HG03025 (cell line): ENCODE measurements at regions not wholly inside any gene's neighbourhood (a gene's known extent, or its start where the extent isn't known, plus 50 kb on each side); places are given as distances from the start of the nearest gene placed in this dataset.

Experiments
- ATAC-seq: cut with Tn5 transposase; IDR thresholded peaks from one replicate; pipeline ENCODE4 v1.9.1; 2021; ENCODE audit warnings: mild to moderate bottlenecking, moderate library complexity; ENCODE audit not compliant: unreplicated experiment, low FRiP score

DNA sequence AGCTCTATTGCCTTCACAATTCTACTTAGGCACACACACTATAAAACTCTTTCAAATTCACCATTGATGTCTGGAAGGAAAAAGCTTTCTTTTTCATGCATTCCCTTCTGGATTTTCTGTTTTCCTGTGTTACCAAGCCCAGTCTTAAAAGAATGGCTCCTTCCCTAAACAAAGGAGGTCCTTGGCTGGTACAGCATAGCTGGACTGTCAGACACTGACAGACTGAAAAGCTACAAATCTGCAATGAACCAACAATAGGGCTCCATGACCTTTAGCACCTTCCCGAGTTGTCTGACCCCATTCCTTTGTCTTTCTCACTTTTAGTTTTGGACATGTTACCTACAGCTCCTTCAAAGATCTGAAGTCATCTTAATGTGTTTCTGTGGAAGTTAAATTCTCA, 382.5 kb downstream of the TMEM161B start:
- no peak for ATAC-seq

DNA sequence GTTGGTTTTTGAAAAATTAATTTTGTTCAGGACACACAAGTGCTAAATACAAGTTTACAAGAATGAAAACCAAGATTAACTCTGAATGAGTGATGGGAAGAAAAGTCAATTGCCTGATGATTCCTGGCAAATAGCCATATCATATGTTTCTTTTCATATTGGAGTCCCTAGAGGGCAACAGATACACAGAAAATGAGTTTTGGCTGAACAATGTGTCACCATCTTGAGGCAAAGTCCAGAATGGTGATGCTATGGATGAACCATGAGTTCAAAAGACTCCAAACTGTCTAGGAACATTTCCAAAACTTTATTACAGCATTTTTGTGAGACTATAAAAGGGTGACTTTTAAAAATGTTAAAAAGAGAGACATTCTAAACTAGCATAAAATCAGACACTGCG, 382.9 kb downstream of the TMEM161B start:
- no peak for ATAC-seq

DNA sequence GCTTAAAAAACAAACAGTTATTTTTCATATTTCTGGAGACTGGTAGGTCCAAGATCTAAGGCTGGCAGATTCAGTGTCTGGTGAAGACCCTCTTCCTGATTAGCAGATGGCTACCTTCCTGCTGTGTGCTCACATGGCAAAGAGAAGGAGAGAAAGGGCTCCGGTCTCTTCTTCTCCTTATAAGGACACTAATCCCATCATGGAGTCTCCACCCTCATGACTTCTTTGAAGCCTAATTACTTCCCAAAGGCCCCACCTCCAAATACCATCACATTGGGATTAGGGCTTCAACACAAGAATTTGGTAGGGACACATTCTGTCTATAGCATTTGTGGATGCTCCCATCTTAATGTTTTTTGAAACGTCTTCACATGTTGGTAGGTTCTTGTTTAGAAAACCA, 391.1 kb downstream of the TMEM161B start:
- ATAC-seq = no peak

DNA sequence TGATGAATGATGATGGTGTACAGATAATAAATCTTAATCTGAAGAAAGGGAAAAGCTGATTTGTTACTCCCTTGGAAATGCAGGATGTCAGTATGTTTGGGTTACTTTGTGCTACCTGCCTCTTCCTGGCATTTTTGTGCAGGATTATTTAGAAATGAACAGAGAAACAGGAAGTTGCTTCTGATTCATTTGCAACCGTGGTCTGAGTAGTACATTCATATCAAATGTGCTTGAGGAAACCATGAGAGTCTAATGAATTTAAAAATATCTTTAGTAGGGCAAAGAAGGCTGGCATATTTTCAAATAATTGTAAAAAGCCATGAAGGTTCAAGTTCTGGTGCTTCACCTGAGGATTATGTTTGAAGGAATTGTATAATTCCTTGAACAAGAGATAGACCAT, 391.6 kb downstream of the TMEM161B start:
- ATAC-seq = no peak

DNA sequence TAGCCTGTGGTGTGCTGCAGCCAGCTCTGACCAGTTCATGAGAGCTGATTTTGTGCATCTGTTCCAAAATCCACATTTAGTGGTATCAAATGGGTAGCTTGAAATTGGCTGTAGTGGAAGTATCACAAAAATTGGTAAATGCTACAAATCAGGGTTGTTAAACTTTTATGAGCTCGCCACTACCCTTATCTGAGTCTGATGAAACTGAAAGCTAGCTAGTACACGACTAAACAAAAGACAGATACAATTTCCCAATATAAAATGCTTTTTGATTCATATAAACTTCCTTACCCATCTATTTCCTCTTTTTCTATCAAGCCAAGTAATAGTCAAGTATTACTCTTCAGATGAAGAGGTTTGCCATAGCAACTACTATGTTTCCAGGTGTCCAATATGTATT, 392.0 kb downstream of the TMEM161B start:
- no peak for ATAC-seq

DNA sequence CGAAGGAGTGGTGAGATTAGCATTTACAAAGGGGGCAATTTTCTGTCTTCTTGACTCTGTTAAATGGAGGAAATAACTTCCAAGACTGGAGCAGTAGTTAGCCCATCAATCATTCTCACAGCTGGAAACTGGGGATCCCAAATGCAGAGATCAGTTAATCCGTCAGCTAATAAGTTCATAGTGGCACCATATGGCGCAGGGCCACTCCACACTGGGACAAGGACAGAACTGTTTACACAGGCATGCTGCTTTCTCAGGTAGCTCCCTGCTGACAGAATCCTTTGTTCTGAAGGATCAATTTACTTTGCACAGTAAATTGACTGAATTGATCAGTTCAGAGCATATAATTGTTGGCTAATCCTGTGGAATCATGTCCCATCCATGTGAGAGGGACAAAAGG, 395.7 kb downstream of the TMEM161B start:
- ATAC-seq = no peak

DNA sequence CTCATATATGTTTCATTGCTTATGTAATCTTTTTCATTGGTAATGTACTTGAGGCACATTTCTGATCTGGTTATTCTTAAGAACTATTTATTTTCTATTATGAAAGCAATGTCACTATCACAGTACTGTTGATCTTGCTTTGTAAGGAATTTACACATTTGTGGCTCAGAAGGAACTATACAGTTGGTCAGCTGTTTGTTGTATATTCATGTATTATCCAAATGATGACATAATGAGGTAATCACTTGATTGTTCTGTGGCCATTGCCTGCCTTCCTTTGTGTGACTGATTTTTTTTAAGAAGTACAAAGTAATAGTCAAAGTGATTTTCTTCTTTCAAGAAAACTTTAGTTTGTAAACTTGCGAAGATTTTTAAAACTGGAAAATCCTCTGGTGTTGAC, 399.9 kb downstream of the TMEM161B start:
- no peak for ATAC-seq

DNA sequence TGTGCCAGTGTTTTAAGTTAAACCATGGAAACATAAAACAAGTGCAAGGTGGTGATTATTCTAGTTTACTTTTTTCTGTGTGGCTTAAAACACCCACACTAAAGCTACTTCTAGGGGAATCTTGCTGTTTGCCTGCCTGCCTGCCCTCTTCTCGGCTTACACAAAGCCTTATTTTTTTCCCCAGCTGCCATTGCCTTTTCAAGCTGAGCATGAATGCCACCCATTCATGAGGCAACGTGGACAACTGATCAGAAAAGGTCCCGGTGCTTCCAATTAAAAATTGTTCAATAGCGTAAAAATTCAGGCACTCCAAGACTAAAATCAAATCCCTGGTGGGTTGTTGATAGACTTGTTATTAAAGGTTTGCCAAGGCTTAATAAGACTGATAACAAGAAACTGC, 401.4 kb downstream of the TMEM161B start:
- ATAC-seq = no peak

DNA sequence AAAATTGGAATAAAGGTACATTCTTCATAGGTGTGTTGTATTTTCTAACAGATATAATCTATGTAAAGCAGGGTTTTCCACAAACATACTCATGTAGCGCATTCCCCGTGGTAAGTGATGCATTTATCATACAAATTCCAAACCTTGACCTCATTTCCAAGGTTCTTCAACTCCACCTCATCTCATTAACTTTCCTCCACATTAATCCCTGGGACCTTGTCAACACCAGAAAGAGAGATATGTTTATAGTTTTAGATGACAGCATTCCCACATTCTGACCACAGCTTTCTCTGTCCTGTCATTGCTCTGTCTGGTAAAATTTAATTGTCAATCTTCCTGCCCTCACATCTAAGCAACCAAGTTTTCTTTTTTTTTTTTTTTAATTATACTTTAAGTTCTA, 415.1 kb downstream of the TMEM161B start:
- ATAC-seq = no peak

DNA sequence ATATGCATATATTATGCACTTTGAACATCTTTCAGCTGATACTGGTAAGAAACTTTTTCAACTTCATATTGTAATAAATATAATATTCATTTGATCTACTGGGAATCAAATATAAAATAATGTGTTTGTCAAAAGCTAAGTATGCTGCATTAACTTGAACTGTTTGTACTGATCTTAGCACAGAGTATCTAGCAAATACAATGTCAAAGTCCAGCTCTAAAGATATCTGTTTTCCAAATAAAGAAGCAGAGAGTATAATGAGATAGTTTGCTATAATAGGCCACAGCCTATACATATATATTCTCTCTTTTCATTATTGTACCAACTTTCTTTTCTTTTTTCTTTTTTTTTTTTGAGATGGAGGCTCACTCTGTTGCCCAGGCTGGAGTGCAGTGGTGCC, 417.0 kb downstream of the TMEM161B start:
- no peak for ATAC-seq

DNA sequence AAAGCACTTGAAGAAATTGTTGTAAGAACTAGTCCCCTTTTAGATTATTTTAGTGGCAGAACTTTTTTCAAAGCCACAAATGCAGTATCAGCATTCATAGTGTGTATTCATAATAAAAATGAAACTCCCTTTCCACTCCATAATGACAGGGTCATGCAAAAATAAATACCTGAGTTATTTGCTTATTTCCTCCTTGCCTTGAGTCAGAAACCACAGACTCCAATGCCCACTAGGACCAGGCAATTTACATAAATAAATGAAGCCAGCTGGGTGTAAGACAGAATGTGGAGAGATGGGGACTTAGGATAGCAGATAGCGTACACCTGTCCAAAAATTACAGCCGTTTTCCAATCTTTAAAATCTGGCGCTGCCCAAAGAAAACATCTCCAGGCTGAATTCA, 417.8 kb downstream of the TMEM161B start:
- no peak for ATAC-seq

DNA sequence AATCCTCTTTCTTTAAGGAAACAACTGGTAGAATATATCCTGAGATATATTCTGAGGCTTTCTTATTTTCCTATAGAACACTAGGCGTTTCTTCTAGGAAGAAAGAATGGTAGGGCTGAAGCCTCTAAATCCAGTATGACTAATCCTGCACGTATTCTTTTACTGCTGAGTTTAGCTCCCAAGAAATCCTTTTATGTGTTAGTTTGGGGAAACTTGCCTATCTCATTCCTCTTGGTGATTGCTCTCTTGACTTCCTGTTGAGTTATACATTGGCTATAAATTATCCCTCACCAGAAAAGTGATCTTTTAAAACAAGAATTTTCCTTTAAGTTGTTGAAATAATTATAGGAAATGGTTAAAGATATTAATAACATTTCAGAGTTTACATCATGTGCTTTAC, 422.9 kb downstream of the TMEM161B start:
- ATAC-seq = no peak

DNA sequence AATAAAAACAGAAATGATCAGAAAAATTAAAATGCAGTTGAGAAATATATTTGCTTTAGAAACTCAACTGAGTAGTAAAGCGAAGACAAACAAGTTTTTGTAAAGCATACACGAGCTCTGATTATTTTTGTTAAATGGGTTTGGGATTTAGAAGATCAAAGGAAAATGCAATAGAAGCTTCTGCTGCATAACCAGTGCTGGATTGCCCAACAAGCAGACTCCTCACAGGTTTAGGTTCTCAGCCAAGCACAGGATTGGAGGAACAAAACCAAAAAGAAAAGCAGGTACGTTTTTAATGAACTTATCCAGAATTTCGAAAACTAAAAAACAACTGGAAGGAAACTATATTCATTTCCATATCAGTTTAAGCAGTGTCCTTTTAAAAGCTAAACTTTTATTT, 423.8 kb downstream of the TMEM161B start:
- no peak for ATAC-seq

DNA sequence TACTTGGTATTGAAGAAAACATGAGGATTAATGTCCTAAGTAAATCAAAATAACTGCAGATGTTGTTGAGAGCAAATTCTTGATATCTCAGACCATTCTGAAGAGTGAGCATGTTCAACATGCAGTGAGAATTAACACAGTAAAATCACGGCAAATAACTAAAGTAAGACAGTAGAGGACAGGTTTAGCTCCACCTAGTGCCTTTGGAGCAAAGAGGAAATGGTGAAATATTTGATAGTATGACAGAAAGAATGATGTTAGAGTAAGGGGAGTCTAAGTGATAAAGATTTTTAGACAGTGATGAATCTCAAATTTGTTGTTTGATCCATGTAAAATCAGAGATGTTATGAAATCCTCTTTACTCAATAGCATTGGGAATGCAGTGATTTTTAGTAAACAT, 424.2 kb downstream of the TMEM161B start:
- ATAC-seq = no peak

DNA sequence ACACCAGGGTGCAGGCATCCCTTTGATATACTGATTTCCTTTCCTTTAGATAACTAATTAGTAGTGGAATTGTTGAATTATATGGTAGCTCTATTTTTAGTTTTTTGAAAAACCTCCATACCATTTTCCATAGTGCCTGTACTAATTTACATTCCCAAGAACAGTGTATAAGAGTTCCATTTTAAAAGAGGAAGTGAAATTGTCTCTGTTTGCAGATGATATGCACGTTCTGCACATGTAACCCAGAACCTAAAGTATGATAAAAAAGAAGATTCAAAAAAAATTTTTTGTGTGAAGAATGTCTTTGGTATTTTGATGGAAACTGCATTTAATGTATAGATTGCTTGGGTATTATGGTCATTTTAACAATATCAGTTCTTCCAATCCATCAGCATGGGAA, 424.0 kb upstream of the CCNH start:
- ATAC-seq = no peak

DNA sequence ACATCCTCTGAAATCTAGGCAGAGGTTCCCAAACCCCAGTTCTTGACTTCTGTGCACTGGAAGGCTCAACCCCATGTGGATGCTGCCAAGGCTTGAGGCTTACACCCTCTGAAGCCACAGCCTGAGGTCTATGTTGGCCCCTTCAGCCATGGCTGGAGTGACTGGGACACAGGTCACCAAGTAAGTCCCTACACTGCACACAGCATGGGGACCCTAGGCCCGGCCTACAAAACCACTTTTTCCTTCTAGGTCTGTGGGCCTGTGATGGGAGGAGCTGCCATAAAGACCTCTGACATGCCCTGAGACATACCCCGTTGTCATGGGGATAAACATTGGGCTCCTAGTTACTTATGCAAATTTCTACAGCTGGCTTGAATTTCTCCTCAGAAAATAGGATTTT, 418.8 kb upstream of the CCNH start:
- no peak for ATAC-seq

DNA sequence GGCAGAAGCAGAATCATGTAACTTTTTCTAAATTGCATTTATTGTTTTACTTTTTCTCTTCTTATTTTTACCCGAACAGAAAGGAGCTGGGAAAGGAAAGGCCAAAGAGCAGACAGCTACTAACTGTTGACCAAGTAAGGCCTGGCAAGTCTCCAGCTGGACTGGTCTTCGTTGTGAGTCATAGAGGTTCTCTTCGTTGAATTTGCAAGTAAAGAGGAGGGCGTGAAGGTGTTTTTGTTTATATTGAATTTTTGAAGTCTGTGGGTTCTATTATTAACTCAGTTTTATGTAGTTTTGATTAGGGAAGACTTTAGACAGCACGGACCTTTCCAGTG, 416.5 kb upstream of the CCNH start:
- ATAC-seq = no peak

DNA sequence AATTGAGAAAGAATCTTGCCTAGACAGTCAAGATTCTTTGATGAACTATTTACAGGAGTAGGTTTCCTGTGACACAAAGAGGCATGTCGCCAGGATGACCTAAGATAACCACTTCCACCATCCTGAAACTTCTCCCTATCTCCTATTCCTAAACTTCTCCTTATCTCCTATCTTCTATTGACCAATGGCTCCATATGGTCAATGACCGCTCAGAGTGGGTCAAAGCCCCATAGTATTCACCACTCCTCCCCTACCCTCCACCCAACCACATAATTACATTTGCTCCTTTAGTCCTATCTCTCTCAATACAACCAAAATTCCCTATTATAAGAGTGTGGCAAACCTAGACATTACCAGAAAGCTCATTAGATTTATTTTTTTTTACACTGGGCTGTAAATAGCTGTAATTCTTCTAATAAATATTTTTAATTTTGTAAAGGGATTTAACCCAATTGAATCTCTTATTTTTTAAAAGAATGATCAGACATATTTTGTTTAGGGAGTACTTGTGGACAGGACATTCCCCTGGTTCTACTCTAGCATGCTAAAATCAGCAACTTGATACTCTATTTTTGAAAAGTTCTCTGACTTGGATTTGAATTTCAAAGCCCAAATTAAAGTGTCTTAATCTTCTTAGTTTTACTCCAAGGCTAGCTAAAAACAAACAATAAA, 416.0 kb upstream of the CCNH start:
- no peak for ATAC-seq

DNA sequence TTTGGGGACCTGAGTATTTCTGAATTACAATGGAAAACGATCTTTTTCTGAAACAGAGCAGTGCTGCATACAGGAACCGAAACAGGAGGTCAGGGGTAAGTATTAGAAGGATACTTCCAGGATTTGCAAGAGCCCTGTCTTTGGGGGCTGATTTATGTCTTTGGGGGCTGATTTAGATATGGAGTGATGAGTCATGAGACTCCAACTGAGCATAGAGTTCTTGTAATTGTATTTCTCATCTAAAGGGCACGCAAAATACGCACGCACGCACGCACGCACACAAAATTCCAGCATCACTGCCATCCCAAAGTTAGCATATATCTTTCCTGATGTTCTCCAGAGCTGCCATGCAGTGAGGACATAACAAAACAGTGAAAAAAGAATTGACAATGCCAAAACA, 414.8 kb upstream of the CCNH start:
- ATAC-seq = no peak

DNA sequence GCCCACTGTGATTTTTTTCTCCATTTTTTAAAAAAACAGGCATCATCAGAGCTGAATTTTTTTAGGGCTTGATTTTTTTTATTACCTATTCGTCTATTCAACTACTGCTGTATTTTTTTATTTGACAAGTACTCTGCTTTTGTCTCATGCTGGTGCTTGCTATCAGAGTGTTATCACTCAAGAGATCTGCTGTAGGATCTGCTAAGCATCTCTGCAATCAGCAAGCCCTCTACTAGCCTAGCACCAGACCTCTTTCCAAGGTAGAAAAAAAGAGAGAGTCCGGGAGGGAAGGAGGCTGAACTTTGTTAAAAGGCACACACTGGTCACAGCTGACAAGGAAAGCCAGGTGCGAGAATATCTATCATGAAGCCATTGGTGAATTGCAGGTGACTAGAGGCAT, 413.8 kb upstream of the CCNH start:
- no peak for ATAC-seq

DNA sequence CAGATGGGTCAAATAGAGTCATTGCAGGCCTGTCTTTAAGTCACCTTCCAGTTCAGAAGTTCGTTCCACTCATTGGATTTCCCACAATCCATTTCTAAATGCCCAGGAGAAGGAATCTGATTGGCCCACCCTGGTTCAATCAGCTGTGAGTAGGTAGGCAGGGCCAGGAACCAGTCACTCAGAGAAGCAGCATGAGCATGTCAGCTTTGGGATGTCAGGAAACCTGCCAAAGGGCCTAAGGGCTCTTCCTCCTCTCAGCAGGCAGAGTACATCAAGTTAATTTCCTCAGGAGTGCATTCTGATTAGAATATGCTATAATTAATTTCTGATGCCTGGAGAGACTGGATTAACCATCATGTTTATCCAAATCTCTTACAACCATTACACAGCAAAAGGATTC, 412.9 kb upstream of the CCNH start:
- ATAC-seq = no peak

DNA sequence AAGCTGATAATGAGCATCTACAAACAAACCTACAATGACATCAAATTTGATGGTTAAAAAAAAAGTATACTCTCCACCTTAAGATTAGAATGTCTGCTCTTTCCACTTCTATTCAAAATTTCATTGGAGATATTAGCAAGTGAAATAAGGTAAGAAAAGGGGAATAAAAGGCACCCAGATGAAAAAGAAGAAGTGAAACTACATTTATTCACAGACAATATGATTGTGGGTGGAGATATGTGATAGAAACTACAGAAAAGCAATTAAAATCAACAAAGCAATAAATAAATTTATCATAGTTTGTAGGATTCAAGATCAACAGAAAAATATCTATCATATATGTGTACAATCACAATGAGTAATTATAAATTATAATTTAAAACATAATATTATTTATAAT, 395.1 kb upstream of the CCNH start:
- no peak for ATAC-seq

DNA sequence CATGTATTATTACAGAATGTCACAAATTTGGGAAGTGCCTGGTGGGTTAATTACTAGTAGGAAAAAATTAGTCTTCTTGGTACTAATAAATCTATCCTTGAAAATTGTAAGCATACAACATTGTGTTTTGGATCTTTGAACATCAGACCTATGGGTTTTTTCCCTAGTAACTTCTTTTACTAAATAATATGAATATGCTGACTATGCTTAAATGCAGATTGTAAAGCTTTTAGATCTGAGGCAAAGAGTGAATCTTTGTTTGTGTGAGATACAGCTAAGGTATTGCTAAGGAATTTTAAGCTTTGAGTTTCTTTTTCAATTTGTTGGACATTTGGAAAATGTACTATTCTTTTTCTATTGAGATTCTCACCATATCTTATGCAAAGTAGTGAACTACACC, 390.6 kb upstream of the CCNH start:
- ATAC-seq = no peak
